Stimulated activated naive CD8-positive, alpha-beta T cell treated with anti-CD3 and anti-CD28 coated beads, Interleukin-15, amount 100 ng/mL, for 72 hours (primary cell): ENCODE measurements at regions not wholly inside any gene's neighbourhood (a gene's known extent, or its start where the extent isn't known, plus 50 kb on each side); places are given as distances from the start of the nearest gene placed in this dataset.
"Not testable (repeated sequence)": the region's sequence is repeated elsewhere in the genome, so short reads cannot be mapped to it uniquely, and the experiment has no call there.

Experiments used
- ATAC-seq: fragments of 150-1000 bp; cut with Tn5 transposase; 2 replicates; pipeline ENCODE4 v1.10.0; 2021; ENCODE audit warnings: mild to moderate bottlenecking, moderate library complexity
- DNase-seq, 2 donors: peaks; one replicate each; pipeline ENCODE4 v3.0.0; 2021 to 2022
- H3K27ac Mint-ChIP-seq, 2 donors: one replicate each; pipeline ENCODE4 v1.8.0; 2022; ENCODE audit warnings: mild to moderate bottlenecking in 2 of 2, mixed read lengths in 2 of 2, moderate library complexity in 2 of 2
- H3K27me3 Mint-ChIP-seq: one replicate; pipeline ENCODE4 v1.8.0; 2022; ENCODE audit warnings: mixed read lengths
- H3K4me1 Mint-ChIP-seq: one replicate; pipeline ENCODE4 v1.8.0; 2022; ENCODE audit warnings: mild to moderate bottlenecking, mixed read lengths
- H3K4me3 Mint-ChIP-seq, 2 donors: one replicate each; pipeline ENCODE4 v1.8.0; 2022; ENCODE audit warnings: mild to moderate bottlenecking in 2 of 2, mixed read lengths in 2 of 2, moderate library complexity in 1 of 2
- H3K9me3 Mint-ChIP-seq, 2 donors: one replicate each; pipeline ENCODE4 v1.8.0; 2022; ENCODE audit warnings: mixed read lengths in 2 of 2

DNA sequence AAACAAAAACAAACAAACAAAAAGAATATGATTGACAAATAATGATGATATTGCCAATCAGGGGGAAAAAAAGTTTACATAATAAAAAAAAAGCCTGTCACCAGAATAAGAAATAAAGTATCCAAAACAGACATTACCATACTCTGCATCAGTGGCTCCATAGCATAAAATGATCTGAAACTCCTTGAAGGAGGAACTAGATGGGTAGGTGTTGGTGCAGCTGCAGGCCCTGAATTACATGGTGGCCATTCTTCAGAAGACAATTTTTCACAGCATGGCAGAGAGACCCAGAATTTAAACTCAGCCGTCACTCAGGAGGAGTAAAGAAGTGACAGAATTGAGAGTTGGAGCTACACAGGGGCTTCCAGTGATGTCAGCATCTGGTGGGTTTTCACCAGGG lies 60.2 kb downstream of the GLUL start:
- Mint-ChIP-seq H3K27me3 (peaks cover 8% of the 10 kb centered on the region), H3K9me3 (no peaks in the 10 kb centered on the region), H3K4me3 (no peak overlapping the region), H3K4me1 (no peaks in the 10 kb centered on the region), H3K27ac (no peak overlapping the region)
- ATAC-seq (no peak), DNase-seq (no peak)

DNA sequence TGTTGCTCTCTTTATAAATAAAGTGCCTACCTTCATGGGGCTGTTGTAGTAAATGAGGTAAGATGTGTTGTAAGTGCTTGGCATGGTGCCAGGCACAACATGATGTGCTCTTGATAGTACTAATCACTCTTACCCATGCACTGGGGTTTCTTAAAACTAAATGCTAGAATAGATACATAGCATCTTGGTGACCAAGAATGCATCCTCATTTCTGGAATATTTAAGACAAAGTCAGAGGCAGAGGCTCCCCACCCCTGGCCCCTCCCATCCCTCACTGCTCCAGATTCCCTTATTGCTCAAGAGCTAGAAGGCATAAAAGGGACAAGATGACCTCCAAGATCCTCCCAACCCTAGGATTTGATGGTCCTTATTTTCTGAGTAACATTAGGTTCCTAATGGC lies 61.3 kb downstream of the GLUL start:
- Mint-ChIP-seq H3K4me3 (no peak overlapping the region), H3K9me3 (no peaks in the 10 kb centered on the region), H3K27me3 (no peaks in the 10 kb centered on the region), H3K4me1 (no peaks in the 10 kb centered on the region), H3K27ac (no peak overlapping the region)
- ATAC-seq (no peak), DNase-seq (no peak)

GRCh38 chr1:182329471-182329870 lies 62.1 kb downstream of the GLUL start:
- Mint-ChIP-seq H3K27ac (no peak overlapping the region), H3K4me3 (no peak overlapping the region), H3K9me3 (no peaks in the 10 kb centered on the region), H3K4me1 (no peaks in the 10 kb centered on the region), H3K27me3 (no peaks in the 10 kb centered on the region)
- ATAC-seq (no peak), DNase-seq (no peak)

- ATAC-seq = no peak
- Mint-ChIP-seq H3K27ac (no peak overlapping the region), H3K4me1 (no peaks in the 10 kb centered on the region), H3K27me3 (no peaks in the 10 kb centered on the region), H3K9me3 (no peaks in the 10 kb centered on the region), H3K4me3 (no peak overlapping the region)
- DNase-seq = no peak
Observed at GRCh38 chr1:182328591-182328990, 63.0 kb downstream of the GLUL start.

GRCh38 chr1:182325339-182325738 lies 66.3 kb downstream of the GLUL start:
- no peaks in the 10 kb centered on the region for H3K4me1 Mint-ChIP-seq
- no peaks in the 10 kb centered on the region for H3K9me3 Mint-ChIP-seq
- ATAC-seq (no peak), DNase-seq (no peak)
- no peak overlapping the region for H3K4me3 Mint-ChIP-seq
- H3K27ac Mint-ChIP-seq = no peak overlapping the region
- H3K27me3 Mint-ChIP-seq = no peaks in the 10 kb centered on the region

GRCh38 chr1:182321532-182321931 lies 70.1 kb downstream of the GLUL start:
- not testable (repeated sequence) for H3K27me3 Mint-ChIP-seq, DNase-seq, H3K4me3 Mint-ChIP-seq, ATAC-seq, H3K27ac Mint-ChIP-seq, H3K4me1 Mint-ChIP-seq, H3K9me3 Mint-ChIP-seq

DNA sequence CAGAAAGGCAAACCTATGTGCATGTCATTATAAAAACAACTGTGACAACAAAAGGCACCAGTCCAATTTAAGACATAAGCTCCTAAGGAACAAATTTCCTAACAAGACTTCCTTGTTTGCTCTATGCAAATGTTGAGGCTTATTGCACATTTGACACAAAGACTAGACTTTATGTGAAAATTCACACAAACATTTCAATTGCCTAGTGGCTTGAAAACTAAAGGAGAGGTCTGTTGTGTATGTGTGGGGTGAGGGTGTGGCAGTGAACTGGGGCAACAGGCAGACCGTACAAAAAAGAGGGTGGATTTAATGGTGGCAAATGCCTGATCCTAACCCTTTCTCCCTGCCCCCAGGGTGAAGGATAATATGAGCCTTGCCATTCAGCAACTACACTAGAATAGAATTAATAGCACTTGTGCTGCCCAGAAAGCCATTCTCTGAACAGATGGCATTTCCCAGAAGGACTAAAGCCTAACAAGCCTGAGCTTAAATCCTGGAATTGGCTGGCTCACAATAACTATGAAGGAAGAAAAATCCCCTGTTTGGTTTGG lies 73.9 kb downstream of the GLUL start:
- ATAC-seq = no peak
- no peaks in the 10 kb centered on the region for H3K27me3 Mint-ChIP-seq
- H3K27ac Mint-ChIP-seq = no peak overlapping the region
- H3K4me1 Mint-ChIP-seq = no peaks in the 10 kb centered on the region
- no peak for DNase-seq
- H3K4me3 Mint-ChIP-seq = no peak overlapping the region
- H3K9me3 Mint-ChIP-seq = no peaks in the 10 kb centered on the region

DNA sequence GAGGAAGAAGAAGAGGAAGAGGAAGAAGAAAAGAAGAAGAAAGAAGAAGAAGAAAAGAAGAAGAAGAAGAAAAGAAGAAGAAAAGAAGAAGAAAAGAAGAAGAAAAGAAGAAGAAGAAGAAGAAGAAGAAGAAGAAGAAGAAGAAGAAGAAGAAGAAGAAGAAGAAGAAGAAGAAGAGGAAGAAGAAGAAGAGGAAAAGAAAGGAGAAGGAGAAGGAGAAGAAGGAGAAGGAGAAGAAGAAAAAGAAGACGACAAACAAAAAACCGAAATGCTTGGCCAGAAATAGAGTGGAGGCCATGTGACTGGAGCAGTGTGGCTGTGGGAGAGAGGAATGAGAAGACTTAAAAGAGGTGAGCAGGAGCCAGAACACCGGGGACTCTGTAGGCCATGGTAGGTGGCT lies 75.1 kb downstream of the GLUL start:
- DNase-seq, H3K4me3 Mint-ChIP-seq, ATAC-seq, H3K9me3 Mint-ChIP-seq, H3K27me3 Mint-ChIP-seq, H3K4me1 Mint-ChIP-seq: not testable (repeated sequence)
- peak overlapping the region in 1 of 2 donors; percentile 70 for H3K27ac Mint-ChIP-seq

DNA sequence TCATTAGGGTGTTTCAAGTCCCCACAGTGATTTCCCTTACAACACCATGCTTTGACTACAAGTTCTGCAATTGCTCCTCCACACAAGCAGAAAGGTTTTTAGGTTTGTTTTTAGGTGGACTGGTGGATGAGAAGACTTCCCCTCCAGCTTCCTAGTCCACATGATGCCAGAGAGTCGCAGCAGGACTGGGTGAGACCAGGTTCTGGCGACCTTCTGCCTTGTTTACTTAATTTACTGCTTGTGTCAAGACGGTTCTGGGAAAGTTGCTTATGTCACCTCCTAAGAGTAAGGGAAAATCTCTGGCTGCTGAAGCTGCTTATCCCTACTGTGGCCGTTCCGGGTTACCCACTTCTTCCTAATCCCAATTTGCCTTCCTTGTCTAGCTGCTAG lies 76.4 kb downstream of the GLUL start:
- Mint-ChIP-seq H3K4me1 (no peaks in the 10 kb centered on the region), H3K27ac (no peak overlapping the region), H3K9me3 (no peaks in the 10 kb centered on the region), H3K4me3 (no peak overlapping the region), H3K27me3 (no peaks in the 10 kb centered on the region)
- ATAC-seq (no peak), DNase-seq (no peak)

DNA sequence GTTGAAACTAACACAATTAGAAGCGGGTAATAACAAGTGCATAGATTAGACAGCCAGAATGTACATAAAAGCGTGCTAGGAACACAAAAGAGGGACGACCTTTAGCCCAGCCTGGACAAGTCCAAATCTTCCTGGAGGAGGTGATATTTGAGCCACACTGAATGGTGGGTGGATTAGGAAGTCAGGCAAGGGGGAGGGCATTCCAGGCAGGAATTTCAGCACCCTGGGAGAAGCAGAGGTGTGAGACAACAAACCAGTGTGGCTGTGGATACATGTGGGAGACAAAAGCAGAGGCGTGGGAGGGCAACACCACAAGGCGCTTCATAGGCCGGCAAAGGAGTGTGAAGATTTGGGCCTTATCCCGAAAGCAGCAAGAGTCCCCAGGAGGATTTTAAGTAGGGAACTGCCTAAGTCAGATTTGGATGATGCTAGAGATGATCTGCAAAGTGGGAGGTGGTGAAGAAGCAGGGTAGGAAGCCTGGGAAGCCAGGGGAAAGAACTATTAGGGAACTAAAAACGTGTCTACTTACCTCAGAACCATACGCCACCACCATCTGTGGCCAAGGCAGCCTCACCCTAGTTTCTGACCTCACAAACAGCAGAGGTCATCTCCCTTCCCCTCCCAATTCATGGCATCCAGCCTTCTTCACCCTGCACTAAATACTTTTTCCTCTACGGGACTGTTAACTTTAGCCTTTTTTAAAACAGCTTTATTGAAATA lies 81.8 kb downstream of the GLUL start:
- no peaks in the 10 kb centered on the region for H3K4me1 Mint-ChIP-seq
- DNase-seq = no peak
- no peak overlapping the region for H3K4me3 Mint-ChIP-seq
- ATAC-seq = no peak
- no peaks in the 10 kb centered on the region for H3K27me3 Mint-ChIP-seq
- peak overlapping the region in 1 of 2 donors; percentile 4 for H3K27ac Mint-ChIP-seq
- H3K9me3 Mint-ChIP-seq = no peaks in the 10 kb centered on the region

GRCh38 chr1:182308826-182309225 lies 82.8 kb downstream of the GLUL start:
- ATAC-seq (no peak), DNase-seq (no peak)
- Mint-ChIP-seq H3K27me3 (no peaks in the 10 kb centered on the region), H3K4me1 (no peaks in the 10 kb centered on the region), H3K9me3 (no peaks in the 10 kb centered on the region), H3K27ac (no peak overlapping the region), H3K4me3 (no peak overlapping the region)

- not testable (repeated sequence) for H3K4me1 Mint-ChIP-seq, ATAC-seq, H3K9me3 Mint-ChIP-seq, H3K27ac Mint-ChIP-seq, DNase-seq, H3K27me3 Mint-ChIP-seq, H3K4me3 Mint-ChIP-seq
Observed at GRCh38 chr1:182307486-182307885, 84.1 kb downstream of the GLUL start.

- no peaks in the 10 kb centered on the region for H3K9me3 Mint-ChIP-seq
- no peak for ATAC-seq
- H3K27me3 Mint-ChIP-seq = no peaks in the 10 kb centered on the region
- DNase-seq = no peak
- no peak overlapping the region for H3K4me3 Mint-ChIP-seq
- peaks cover 14% of the 10 kb centered on the region for H3K4me1 Mint-ChIP-seq
- no peak overlapping the region for H3K27ac Mint-ChIP-seq
Observed at GRCh38 chr1:182305861-182306260, 85.7 kb downstream of the GLUL start.

- ATAC-seq = no peak
- H3K27ac Mint-ChIP-seq = no peak overlapping the region
- no peak overlapping the region for H3K4me3 Mint-ChIP-seq
- no peaks in the 10 kb centered on the region for H3K9me3 Mint-ChIP-seq
- H3K4me1 Mint-ChIP-seq = peaks cover 25% of the 10 kb centered on the region
- no peaks in the 10 kb centered on the region for H3K27me3 Mint-ChIP-seq
- no peak for DNase-seq
Observed at GRCh38 chr1:182304627-182305026, 87.0 kb downstream of the GLUL start.

DNA sequence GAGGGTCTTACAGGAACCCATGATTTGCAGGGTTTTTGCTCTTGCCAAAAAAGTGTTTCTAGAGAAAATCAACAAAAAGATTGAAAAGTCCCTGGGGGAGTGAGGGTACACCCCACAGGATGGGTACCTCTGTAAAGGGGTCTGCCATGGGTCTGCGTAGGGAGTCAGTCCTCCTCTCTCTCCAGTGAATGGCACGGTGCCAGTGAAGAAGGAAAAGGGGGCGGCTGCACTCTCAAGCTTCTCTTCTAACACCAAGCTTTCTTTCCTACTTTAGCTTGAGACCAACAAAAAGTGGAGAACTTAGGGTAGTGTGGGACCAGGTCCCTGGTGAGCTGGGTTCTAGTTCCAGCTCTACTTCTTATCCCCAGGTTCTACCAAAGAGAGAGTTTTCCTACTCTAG lies 87.4 kb downstream of the GLUL start:
- no peak for DNase-seq
- Mint-ChIP-seq H3K27ac (no peak overlapping the region), H3K27me3 (no peaks in the 10 kb centered on the region), H3K4me1 (peaks cover 28% of the 10 kb centered on the region), H3K4me3 (no peak overlapping the region), H3K9me3 (no peaks in the 10 kb centered on the region)
- ATAC-seq = no peak

DNA sequence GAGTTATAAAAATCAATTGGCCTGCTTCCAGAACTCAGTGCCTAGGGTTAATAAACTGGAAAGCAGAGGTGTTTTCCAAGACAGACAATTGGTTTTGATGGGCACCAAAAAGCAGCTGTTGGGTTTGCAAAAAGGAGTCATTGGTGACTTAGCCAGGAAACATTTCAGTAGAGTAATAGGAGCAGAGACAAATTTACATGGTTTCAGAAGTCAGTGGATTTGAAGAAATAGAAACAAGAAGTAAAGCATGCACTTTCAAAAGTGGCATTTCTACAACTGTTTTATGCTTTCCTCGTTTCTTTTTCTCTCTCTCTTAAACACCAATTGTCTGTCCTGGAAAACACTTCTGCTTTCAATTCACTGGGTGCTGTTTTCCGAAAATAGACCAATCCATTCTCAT lies 87.8 kb downstream of the GLUL start:
- DNase-seq (no peak), ATAC-seq (no peak)
- H3K27me3 Mint-ChIP-seq = no peaks in the 10 kb centered on the region
- H3K27ac Mint-ChIP-seq = peak overlapping the region in 1 of 2 donors; percentile 66
- H3K4me3 Mint-ChIP-seq = no peak overlapping the region
- H3K9me3 Mint-ChIP-seq = no peaks in the 10 kb centered on the region
- peaks cover 28% of the 10 kb centered on the region for H3K4me1 Mint-ChIP-seq
